ENCODE measurements at regions not wholly inside any gene's neighbourhood (a gene's known extent, or its start where the extent isn't known, plus 50 kb on each side); places are given as distances from the start of the nearest gene placed in this dataset.

DNA sequence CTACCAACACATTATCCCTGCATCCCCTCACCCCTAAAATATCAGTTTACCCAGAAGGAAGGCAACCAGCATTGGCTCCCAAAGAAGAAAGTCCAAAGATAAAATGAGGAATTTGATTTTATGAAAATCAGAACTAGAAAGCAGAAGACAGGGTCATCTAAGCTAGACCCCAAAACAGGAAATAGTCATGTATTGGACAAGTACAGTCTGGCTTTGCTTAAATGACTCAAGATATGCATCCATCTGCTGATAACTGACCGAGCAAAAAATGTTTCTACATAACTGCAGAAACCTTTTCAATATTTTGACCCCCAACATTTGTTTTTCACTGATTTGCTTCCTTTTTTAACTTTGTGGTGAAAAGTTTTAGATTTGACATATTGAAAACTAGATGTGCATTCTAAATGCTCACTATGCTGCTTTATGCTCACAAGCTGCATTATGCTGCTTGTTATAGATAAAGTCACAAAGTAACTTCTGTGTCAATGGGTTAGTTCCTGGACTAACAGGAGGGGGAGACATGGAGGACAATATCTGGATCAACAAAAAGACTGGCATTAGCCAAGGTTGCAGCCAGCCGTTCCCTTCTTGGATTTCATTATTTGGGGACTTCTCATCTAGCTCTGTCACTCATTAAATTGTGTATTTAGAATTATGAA, 227.0 kb downstream of the INHBA start:
- no peak for DNase-seq (ENCODE audit: low read depth in 2 of 3, low spot score in 2 of 3)

DNA sequence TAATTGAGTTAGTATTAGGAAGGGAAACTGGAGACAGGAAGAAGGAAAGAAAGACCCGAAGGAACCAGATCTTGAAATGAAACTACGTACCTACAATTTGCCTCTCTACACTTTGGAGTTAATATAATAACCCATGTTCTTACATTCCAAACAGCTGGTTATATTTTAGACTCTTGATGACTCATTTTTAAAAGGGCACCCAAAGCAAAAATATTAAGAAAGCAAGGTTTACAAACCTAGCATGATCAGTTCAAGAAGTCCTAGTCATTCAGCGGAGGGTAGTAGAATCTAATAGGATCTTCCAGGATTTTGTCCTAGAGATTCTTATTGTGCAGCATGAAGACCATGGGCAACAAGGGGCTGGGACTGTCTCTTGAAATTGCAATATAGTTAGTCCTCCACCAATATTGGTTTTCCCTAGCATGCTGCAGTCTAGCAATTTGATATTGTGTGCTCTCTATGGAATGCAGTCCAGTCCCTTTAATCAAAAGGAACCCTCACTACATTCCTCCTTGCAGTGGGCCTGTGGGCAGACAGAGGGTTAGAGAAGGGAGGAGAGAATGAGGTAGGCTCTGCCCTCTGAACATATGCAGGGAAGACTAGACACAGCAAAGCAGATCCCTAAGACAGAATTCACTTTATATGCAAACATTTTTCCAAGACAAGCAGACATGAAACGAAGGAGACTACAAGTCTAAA, 230.3 kb downstream of the INHBA start:
- no peak for DNase-seq (ENCODE audit: low read depth in 2 of 3, low spot score in 2 of 3)

DNA sequence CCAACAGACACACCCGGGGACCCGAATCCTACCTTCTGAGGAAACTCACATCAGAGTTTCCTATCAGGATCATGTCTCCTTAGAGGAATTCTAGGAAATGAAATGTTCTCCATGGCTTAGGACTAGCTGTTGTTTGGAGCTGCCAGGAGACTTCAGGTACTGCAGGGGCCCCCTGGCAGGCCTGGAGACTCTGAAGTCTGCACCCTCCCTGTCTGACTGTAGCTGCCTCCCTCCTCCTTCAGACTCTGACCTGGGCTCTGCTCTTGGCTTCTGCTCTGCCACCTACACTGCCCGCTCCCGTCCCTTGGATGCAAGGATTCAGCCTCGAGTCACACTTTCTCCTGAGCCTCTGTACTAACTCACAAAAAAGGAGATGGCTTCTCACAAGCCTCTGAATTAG, 232.8 kb downstream of the INHBA start:
- DNase-seq (ENCODE audit: low read depth in 2 of 3, low spot score in 2 of 3): no peak

DNA sequence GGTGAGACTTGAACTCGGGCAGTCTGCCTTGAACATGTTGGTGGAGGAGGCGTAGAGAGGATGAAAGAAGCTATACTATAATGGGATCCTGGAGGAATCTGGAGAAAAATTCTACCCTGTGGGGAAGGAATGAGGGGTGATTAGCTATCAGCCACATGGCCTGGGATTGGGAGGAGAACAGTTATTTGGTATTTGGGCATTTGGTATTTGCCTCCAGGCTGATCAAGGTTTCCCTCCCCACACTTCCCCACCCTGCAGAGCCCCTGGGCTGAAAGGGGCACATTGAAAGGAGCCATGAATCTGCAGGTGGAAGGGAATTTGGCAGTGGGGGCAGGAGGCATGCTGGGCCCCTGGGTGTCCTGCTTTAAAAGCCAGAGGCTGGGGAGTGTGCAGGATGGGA, 235.3 kb downstream of the INHBA start:
- DNase-seq (ENCODE audit: low read depth in 2 of 3, low spot score in 2 of 3): no peak

DNA sequence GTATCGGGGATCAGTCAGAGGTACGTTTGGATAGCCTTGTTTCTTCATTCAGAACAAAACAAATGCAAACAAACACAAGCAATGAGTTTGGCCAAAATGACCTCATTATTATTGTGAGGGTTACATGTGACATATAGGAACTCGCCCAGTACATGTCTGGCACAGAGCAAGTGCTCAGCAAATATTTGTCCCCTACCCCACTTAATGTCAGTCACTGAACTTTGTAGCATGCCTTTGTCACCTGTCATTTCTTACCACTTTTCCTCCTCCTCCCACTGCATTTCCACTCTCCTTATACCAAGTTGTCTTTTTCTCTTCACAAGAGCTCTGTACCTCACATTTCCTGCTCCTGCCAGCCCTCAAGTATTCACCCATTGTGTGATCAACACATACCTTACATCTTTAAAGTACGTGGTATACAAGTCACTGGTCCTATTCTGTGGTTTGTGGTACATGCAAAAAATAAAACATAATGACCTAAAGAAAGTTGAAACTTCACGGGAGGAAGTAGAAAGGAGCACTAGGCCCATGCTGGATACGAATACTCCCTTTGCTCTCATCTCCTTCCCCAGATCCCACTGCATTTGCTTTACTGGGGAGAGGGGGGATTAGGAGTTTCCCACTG, 236.0 kb downstream of the INHBA start:
- no peak for DNase-seq (ENCODE audit: low read depth in 2 of 3, low spot score in 2 of 3)

DNA sequence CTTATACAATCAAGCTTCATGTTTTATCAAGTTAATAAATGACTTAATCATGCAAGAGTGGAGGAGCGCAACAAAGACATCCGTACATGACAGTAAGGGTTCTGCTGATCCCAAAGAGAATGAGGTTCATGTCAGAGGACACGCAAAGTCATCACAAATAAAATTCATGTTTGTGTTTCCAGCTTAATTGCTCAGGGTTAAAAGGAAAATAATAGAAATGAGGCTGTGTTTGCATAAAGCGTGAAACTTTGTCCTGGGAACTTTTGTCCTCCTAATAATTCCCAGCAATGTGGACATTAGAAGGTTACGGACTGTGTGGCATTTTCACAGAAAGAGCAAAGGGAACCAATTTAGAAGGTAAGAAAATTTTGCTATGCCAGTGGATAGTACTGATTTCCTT, 237.3 kb downstream of the INHBA start:
- no peak for DNase-seq (ENCODE audit: low read depth in 2 of 3, low spot score in 2 of 3)

DNA sequence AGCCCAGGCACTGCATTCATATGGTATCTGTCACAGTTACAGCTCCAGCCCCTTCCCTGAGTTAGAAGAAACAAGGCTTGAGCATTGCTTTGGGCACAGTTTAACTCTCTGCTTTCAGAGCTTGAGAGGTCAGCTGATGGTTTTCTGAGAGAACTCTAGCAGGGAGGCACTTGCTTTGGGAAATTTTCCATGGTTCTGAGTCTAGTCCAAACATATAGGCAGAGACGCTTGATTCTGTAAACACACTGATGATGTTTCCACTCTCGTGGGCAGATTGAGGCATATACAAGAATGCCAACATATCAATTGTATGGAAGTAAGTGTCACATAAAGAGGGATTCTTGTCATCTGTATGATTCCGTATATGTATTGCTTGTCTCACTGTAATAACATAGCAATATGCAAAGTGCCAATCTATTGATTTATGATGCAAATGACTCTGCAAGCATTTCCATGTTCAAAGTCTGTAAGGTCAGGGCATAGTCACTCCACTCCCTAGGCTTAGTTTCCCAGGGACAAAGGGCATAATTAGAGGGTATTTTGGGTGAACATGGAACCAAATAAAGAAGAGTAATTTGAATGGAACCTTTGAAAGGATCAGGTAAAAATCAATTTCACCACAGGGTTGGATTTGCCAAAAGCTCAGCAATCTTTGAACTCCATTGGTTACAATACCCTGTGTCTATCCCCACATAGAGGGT, 239.0 kb downstream of the INHBA start:
- no peak for DNase-seq (ENCODE audit: low read depth in 2 of 3, low spot score in 2 of 3)

DNA sequence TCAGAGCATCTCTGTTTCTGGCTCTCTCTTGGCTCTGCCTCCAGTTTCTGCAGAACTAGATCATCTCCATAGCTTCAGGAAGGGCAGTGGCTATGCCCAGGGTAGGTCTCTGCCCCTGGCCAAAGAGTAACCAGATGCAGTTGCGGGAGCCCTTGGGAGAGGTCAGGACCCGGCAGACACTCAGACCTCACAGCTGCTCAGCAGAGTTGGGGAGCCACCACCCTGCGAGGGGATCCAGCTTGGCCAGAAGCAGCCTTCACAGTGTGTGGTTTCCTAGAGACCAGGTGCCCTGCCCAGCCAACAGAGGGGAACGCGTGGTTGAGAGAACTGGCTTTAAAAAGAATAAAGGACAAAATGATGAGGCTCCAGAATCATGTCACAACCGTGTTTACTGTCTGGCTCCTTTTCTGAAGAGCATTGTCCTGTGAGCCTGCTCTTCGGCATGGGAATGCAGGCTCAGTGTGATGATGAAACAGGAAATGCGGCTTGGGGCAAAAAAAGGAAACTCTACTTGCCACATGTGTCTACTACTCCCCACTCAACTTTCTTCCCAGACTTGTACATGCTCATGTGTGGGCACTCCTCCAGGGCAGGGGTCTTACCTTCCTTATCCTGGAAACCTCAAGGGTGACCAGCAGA, 243.1 kb downstream of the INHBA start:
- DNase-seq (ENCODE audit: low read depth in 2 of 3, low spot score in 2 of 3): no peak

DNA sequence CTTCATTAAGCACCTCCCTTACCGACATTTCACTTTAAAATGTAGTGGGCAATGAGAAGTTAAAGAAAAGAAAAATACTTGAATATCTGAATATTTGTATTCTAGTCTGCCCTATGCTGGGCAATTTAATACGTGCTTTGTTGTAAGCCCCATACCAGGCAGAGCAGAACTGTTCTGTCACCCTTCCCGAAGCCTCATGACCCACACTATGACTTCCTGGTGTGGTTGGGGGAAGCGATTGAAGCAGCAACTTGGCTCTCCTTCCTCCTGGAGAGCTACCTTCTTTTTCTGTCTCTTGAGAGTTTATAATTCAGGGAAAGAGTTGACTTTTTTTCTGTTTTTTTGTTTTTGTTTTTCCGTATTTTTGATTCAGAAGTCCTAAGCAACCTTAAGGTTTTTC, 243.7 kb downstream of the INHBA start:
- peak in 1 of 3 donors; percentile 25 for DNase-seq (ENCODE audit: low read depth in 2 of 3, low spot score in 2 of 3)

DNA sequence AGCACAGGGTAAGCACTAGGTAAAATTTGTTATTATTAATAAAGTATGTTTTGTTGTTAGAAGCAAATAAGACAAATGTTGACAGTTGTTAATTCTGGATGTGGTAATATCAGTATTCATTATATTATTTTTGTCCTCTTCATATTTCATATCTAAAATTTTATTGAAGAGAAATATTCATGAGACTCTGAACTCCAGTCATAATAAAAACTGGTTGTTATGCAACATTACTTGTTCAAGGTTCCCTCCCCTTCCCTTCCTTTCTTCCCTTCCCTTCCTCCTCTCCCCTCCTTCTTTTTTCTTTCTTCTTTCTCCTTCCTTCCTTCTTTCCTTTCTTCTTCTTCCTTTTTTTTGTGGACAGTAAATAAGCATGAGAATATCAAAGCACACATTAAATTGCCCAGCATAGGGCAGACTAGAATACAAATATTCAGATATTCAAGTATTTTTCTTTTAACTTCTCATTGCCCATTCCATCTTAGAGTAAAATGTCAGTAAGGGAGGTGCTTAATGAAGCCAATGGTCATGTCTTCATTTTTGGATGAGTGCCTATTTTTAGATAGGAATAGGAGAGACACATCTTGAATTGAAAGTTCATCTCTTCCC, 245.0 kb downstream of the INHBA start:
- no peak for DNase-seq (ENCODE audit: low read depth in 2 of 3, low spot score in 2 of 3)

DNA sequence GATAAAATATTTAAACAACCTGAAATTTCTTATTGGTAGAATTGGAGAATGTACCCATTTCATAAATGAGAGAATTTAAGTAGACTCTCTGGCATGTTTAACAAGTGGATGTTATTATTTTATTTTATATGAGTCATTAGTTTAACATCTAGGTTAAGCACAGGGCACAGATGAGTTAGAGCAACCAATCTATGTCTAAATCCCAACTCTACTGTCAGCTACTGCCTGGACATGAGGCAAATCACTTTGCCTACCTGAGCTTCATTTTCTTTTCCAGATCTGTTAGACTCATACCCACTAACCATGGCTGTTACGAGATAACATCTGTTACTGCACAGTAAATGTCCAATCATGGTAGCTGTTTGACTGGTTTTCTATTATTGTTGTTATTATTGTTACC, 251.1 kb downstream of the INHBA start:
- DNase-seq (ENCODE audit: low read depth in 2 of 3, low spot score in 2 of 3): no peak

DNA sequence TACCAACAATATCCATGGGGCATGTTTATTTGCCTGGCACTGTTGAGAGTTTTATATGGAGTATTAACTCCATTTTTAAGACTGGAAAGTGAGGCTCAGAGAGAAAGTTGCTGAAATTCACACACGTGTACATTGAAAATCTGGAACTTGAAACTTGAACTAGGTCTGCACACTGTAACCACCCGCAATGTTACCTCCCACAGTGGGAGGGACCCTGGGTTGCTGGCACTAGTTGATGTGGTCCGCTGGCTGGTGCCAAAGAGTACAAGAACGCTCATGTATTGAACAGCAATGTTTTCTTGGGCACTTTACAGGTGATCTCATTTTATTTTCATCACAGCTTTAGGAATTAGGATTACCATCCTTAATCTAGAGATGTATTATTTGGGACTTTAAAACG, 253.2 kb downstream of the INHBA start:
- DNase-seq (ENCODE audit: low read depth in 2 of 3, low spot score in 2 of 3): no peak

DNA sequence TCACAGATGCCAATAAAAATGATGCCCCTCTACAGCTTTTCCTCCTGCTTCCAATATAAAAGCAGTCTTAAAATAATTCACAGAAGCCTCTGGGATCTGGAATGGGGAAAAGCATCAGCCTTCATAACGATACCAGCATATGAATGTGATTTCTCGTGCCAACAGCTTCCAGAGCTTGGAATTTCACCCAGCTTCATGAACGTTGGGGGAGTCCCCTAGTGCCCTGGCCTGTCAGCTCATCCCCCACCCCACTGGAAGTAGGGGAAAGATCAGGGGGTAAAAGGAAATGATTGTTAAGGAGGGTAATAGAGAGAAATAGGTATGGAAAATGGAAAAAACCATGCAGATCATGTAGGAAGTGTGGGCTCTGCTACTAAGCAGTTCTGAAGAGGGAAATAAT, 253.6 kb downstream of the INHBA start:
- no peak for DNase-seq (ENCODE audit: low read depth in 2 of 3, low spot score in 2 of 3)

DNA sequence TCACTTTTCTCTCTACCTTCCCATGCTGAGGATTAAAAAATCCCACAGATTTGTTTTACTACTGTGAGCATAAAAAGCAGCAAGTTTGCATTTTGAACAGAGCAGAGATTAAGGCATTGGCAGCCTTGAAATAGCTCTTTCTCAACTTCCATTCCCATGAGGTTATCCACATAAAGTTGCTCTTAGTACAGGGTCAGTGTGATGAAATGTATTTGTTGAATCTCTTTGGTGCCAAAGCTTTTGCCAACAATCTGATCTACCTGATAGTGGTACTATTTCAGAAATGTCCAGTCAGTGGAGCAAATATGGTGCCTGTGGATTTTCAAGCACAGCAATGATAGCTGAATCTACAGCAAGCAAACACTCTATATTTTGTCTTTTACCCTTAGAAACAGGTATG, 254.8 kb downstream of the INHBA start:
- no peak for DNase-seq (ENCODE audit: low read depth in 2 of 3, low spot score in 2 of 3)

DNA sequence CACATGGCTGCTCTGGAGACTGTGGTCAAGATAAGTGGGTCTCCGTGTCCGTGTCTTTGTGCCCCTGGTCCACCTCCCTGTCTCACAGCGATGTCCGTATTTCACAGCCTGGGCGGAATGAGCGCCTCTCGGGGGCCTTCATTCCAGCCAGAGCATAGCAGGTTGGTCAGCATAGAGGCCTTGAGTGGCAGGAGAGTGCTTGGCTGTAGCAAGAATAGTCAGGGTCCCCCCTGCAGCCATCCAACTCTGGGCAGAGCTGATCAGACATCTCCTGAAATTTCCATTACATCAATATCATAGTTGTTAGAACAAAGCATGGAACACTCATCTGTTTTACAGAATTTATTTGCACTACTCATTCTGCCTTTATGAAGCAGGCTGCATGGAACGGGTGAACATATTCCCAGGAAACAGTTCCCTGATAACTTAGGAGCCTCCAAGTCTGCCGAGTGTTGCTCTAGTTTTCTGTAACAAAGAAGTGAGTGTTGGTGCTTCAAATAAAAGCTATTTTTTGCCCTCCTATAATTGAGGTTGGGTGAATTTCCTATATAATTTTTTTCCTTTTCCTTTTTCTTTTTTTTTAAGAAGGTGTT, 255.3 kb downstream of the INHBA start:
- DNase-seq (ENCODE audit: low read depth in 2 of 3, low spot score in 2 of 3): no peak

DNA sequence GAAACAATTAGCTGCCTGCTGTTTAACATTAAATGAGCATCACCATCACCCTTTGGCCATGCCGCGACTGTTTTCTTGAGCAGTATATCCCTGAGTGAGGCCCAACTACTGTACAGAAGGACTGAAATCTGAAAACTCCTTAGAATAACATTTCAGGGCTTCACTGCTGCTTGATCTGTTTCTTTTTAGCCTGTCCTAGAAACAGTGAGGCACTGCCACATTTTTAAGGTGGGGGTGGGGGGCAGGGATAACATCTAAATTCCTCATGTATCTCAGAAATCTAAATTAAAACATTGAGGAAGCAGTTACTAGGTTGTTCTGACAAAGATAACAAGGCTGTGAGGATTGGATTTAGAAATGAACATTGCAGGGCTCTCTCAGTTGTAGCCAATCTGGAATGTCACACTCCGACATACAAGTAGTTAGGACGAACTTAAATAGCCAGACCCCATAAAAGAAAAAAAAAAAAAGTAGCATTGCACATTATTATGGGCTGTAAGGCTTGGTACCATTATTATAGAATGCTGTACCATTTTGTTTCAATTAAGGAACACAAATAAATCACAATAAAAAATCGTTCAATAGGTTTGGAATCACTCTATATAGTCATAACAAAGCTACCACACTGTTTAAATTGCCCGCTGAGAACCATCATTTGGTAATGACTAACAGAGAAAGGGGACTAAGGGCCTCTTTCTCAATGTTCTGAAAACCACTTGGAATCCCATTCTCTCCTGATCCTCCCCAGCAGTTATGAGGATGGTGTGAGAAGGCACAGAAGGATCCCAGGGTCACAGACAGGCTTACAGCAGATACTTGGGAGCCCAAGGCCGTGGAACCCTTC, 256.1 kb downstream of the INHBA start:
- DNase-seq (ENCODE audit: low read depth in 2 of 3, low spot score in 2 of 3): no peak

DNA sequence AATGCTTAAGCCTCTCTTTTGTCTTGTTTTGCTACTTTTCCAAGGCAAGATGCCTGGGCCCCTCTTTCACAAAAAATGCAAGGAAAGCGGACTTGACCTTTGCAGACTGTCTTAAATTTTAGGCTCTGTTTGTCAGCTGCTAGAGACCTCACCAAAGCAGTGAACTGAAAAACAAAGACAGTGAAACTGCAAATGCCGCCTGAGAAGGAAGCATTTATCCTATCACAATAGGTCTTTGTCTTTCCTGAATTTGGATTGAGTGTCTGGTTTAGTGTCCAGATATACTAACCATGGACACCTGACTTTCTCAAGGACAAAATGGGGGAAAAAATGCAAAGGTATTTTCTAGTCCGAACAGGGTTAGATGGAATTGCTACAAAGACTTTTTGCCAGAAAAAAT, 256.9 kb downstream of the INHBA start:
- DNase-seq (ENCODE audit: low read depth in 2 of 3, low spot score in 2 of 3): no peak

DNA sequence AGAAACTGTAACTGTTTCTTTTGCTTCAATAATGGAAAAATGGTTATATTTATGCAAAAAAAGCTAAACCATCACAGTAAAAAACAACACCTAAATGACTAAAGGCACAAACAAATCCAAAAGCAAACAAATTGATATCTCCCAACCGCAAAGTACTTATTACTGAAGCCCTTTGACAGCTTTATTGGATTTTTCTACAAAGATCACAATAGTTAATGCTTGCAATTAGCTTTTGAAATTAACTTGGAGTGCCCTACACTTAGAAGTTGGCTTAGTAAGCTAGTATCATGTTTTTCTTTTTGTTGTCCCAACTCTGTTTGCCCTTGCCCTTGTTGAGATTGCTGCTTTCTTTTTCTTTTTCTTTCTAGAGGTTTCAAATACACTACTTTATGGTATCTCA, 257.5 kb downstream of the INHBA start:
- no peak for DNase-seq (ENCODE audit: low read depth in 2 of 3, low spot score in 2 of 3)

DNA sequence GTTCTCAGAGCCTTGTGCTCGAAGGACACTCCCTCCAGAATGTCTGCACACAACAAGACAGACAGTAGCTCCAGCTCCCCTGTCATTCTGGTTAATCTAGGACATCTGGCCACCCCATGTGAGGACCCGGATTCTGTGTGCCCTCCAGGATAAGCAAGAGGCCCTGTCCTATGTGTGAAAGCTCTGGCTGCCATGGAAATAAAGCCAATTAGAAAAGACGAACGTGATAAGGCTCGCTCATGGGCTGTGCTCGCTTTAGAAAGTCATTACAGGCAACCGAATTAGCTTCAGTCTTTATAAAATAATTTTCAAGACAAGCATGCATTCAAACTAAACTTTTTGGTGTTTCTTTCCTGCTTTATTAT, 263.4 kb downstream of the INHBA start:
- DNase-seq (ENCODE audit: low read depth in 2 of 3, low spot score in 2 of 3): no peak

Measured in hematopoietic multipotent progenitor cell (in vitro differentiated cells).